AG08395 (cell line): ENCODE measurements at regions not wholly inside any gene's neighbourhood (a gene's known extent, or its start where the extent isn't known, plus 50 kb on each side); places are given as distances from the start of the nearest gene placed in this dataset.
A peak's percentile ranks its signal among the peaks of the same experiment; 100 is the strongest.
"Not testable (repeated sequence)": the region's sequence is repeated elsewhere in the genome, so short reads cannot be mapped to it uniquely, and the experiment has no call there.

Experiments used
- DNase-seq: peaks from one replicate; pipeline ENCODE4 v3.0.0; 2012; ENCODE audit warnings: mixed read lengths, low spot score

DNA sequence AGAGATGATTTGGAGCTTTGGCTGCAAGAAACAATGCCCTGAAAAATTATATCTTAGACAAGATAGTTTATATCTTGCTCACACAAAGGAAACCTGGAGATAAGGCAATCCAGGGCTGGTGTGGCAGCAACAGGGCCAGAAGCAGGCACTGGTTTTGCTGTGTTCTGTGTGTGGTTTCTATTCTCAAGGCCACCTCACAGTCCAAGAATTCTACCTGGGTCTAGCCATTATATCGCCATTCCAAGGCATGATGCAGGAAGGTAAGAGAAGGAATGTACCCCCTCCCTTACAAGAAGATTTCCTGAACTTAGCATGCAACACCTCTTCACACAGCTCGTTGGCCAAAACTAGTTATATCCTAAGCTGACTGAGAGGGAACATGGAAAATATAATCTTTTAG is 74.5 kb upstream of the MEGF10 start:
- DNase-seq, result no peak

DNA sequence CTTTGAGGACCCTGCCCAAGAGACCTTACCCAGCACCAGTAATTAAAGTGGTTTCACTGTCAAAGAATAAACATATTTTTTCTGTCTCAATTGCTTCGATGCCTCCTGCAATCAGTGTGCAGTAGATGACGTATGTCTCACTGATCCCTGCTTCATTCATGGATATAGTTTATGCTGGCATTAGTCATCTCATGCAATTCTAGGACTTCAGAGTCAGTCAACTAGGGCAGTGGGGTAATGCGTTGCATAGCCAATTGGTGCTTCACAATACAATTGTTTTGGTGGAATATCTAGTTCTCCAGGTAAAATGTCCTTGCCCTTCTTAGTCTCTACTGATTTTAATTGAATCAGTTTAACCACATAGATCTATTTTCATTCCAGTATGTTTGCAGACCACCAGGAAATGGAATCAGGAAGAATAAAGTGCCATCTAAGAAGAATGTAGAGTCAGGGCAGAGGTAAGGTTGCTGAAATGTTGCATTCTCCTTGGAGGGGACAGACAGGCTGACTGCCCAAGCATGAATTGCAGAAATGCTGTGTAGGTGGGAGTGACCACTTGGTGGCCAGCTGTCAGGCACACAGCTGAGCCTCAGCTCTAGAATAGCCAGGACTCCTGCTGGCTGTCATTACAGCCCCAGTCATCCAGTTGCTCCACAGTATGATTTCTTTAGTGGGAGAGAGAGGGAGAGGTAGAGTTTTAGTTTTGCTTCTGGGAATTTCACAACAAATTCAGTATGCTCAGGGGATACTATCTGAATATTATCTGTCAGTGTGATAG is 73.5 kb upstream of the MEGF10 start:
- DNase-seq, result no peak

DNA sequence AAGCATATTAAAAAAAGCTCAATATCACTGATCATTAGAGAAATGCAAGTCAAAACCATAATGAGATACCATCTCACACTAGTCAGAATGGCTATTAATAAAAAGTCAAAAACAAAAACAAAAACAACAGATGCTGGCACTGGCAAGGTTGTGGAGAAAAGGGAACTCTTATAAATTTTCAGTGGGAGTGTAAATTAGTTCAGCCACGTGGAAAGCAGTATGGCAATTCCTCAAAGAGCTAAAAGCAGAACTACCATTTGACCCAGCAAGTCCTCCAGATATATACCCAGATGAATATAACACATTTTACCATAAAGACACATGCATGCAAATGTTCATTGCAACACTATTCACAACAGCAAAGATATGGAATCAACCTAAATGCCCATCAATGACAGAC is 68.7 kb upstream of the MEGF10 start:
- not testable (repeated sequence) for DNase-seq

DNA sequence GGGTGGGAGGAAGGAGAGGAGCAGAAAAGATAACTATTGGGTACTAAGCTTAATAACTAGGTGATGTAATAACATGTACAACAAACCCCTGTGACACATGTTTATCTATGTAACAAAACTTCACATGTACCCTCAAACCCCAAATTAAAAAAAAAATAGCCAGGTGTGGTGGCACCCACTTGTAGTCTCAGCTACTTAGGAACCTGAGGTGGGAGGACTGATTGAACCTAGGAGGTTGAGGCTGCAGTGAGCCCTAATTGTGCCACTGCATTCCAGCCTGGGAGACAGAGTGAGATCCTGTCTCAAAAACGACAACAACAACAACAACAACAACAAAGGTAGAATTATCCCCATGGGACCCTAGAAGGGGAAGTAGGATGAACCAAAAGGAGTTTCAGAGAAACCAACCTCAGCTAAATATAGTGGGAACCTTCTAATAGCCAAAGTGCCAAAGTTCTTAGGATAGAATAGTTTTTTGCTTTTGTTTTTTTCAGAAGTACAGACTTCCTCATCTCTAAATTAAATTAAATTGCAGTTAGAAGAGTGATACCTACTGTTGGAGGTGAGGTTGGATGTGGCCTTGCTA is 67.9 kb upstream of the MEGF10 start:
- DNase-seq, result not testable (repeated sequence)

DNA sequence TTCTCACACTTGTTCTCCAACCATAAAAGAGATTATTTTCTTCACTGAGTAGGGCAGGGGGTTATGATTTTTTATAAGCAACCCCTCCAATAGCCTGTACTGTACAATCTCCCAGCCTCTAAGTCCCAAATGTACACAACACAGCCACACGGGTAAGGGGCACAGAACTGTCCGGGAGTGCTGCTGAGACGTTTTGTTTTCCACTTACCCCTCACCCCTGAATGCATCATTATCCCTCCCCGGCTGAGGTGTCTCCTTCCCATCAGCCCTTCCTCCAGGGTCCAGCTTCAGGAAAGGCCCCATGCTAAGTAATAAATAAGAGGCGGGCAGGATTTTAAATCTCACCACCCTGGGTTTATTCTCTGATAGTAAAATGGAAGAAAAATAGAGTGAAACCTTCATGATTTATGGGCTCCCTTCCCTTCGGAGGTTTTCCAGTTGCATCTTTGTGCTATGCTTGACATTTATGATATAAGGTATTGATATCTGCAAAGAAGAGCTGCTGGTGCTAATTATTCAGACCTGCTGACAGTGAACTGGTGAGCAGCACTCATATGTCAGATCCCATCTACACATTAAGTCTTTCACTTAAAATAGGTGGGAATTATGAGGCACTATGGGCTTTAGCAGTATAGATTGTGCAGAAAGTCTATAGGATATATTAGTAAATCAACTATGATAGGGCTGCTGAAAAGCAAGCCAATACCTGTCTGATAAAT is 67.2 kb upstream of the MEGF10 start:
- DNase-seq, result no peak

DNA sequence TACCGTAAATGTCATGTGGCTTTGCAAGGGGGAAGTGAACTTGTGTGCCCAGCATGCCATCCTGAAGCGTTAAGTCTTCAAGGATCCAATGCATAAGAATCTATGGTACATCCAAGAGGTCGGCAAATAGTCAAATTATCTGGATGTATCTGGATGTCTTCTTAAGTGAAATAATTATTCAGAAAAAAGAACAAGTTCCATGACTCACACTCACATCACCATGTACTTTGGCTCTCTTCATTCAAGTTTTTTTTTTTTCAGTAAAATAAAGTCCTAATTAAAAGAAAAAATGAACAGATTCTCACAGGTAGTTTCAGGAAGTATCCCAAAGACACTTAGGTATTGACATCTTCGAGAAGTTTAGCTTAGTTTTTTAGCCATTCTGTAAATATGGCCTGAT is 62.7 kb upstream of the MEGF10 start:
- no peak for DNase-seq

DNA sequence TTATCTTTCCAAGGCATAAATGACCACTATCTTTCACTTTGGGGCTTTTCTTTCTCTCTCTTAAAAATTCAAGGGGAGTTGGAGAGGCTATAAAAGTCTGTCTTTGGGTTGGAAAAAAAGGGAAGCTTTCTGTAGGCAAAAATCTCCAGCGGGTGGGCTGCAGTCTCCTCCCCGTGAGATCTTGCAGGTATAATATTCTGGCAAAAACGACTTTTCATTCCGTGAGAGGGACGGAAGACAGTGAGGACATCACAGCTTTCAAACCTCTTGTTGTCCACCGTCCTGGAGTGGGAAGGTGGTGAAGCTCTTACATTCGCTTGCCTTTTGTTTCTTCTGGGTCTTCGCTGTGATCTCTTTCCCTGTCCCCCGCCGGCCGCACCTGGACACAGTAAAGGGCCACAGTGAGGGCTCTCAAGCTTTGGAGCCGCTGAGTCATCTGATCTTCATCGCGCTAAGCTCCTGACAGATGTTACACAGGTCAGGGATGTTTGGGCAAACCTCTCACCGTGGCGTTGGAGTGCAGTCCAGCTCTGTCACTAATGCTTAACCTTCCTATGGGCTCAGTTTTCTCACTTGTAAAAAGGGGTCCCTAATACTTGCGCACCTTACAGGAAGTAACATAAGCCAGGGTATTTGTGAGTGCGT is 61.9 kb upstream of the MEGF10 start:
- peak; percentile 2 for DNase-seq

DNA sequence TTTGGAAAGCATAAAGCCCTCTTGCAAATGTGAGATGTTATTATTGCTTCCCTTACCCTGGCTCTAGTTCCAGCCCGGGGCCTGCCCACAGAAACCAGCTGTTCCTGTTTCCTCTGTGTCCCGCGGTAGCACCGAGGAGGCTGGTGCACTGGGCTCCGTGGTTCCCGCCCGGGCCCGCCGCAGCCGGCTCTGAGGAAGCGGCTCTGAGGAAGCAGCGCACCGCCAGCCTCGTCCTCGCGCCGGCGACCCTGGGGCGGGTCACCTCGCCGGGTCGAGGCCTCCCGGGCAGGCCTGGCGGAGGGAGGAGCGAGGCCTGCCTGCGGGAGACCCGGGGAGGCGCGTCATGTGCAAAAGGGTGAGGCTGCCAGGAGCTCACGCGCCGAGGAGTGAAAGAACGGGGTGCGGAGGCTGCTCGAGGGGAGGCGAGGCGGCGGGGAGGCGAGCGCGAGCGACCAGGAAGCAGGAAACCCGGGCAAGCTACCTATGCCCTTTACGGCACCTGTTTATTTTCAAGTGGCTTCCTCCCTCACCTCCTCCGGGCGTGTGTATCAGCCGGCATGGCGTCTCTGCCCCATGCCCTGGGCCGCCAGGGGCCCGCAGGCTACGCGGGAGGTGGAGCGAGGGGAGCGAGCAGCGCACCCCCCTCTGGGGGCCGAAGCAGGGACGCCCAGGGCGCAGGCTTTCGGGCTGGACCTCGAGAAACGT is 61.3 kb upstream of the MEGF10 start:
- DNase-seq, result peak; percentile 41

DNA sequence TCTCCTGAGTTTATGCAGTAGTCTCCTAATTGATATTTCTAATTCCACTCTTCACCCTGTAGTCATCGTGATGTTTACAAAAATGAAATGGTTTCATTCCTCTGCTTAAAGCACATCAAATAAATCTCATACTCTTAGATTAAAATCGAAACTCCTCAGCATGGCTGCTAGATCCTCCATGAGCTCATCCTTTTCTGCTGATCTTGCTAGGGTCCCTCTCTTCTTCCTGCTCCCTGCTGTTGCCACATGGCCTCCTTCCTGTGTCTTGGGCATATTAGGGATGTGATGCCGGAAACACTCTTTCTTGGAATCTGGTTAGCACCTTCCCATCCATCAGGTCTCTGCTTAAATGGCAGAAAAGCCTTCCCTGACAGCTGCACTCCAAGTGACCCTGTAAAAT is 59.5 kb upstream of the MEGF10 start:
- DNase-seq, result no peak

DNA sequence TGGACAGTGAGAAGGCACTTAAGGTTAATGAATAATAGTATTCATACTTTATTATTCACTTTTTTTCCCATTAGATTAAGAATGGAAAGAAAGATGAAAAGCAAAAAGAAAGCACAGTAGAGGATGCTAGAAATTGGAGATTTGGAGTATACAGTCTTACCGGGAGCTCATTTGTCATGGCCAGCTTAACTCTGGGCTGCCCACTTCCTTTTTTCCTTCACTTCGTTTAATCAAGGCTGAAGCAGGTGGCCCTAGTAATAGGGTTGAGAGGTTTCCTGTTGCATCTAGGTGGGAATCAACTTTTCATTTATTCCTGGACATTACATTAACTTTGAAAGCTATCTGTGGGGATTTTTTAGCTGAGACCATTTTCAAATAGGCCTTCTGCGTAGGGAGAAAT is 57.0 kb upstream of the MEGF10 start:
- no peak for DNase-seq

DNA sequence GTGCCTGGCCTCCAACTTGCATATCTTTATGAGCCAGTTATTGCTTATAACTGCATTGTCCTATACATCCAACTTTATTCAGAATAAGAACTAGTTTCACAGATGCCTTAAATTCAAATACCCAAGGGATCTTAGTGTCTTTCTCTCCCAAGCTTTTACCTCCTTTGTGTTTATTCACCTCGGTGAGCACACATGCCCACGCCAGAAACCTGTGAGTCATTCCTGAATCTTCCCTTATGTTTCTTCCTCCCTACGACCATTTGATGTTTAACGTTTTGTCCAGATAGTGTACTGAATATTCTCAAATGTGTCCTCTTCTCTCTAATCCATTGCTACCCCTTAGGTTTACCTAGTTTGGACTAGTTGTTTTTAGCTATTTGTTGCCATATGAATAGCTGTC is 55.5 kb upstream of the MEGF10 start:
- DNase-seq, result no peak

DNA sequence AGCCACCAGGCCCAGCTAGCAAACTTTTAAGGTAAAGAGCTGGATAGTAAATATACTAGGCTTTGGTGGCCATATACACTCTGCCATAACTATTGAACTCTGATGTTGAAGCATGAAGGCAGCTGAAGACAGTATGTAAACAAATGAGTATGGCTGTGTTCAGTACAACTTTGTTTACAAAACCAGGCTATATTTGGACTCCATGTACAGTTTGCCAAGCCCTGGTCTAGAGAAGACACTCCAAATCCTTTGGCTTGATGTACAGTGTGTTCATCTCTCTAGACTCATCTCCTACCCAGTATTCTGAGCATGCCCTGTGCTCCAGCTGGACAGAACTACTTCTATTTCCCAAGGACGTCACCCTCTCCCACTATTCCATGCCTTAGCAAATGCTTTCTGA is 54.3 kb upstream of the MEGF10 start:
- DNase-seq, result no peak
